K562 (cell line): ENCODE measurements at regions not wholly inside any gene's neighbourhood (a gene's known extent, or its start where the extent isn't known, plus 50 kb on each side); places are given as distances from the start of the nearest gene placed in this dataset.

Experiments used
- ATAC-seq: fragments of 200-7000 bp; cut with Tn5 transposase; 3 replicates; pipeline ENCODE4 v1.9.1; 2020; ENCODE audit warnings: moderate library complexity
- BruUV-seq: library from RNA; stranded (reverse); fragments of 400-500 nt; replicated peaks from 2 replicates; lab custom pipeline; 2021; lab: Mats Ljungman, UMichigan
- CTCF ChIA-PET: fragments of 300-600 bp; formaldehyde crosslinking; extraction: SDS; loops from one replicate; lab custom pipeline; 2021; ENCODE audit warnings: low intra/inter-chr PET ratio; lab: Yijun Ruan, JAX
- POLR2A ChIA-PET: fragments of 300-600, 350-650 bp; sonication (Branson Sonifier 250); formaldehyde crosslinking; extraction: SDS; loops from one replicate; lab custom pipeline; 2021; ENCODE audit warnings: antibody characterized with exemption, inconsistent platforms; lab: Yijun Ruan, JAX
- DNase-seq, 4 experiments: peaks; one replicate each; pipeline versions ENCODE4 v3.0.0 to v3.0.0-alpha.2; 2011 to 2018; ENCODE audit warnings: low spot score in 3 of 4, mixed read lengths in 3 of 4; ENCODE audit errors: extremely low read depth in 1 of 4
- FAIRE-seq: peaks from 2 replicates; lab custom pipeline; 2011; peaks lifted over from hg19 to GRCh38; lab: Jason Lieb, UNC
- H2AFZ ChIP-seq: 2 replicates; pipeline ENCODE4 v1.6.0; 2011; ENCODE audit warnings: low read depth, low read length, control low read depth, inconsistent platforms
- H3K27ac ChIP-seq: fragments of 200-600 bp; 3 replicates; pipeline ENCODE4 v1.8.0; 2011; ENCODE audit warnings: low read depth, mild to moderate bottlenecking, control low read depth, inconsistent platforms, low read length, moderate library complexity, mixed read lengths; ENCODE audit errors: extremely low read depth
- H3K27me3 ChIP-seq, 2 experiments: fragments of 300-600 bp in 1 of 2; 2 replicates in 1 of 2; 3 replicates in 1 of 2; pipeline versions ENCODE4 v1.6.0 to v1.8.0; 2011; ENCODE audit warnings: inconsistent platforms in 2 of 2, low read length in 2 of 2, mild to moderate bottlenecking in 1 of 2, mixed read lengths in 1 of 2, moderate library complexity in 1 of 2; ENCODE audit not compliant: control insufficient read depth in 2 of 2, insufficient read depth in 2 of 2
- H3K36me3 ChIP-seq: fragments of 300-600 bp; 3 replicates; pipeline ENCODE4 v1.8.0; 2011; ENCODE audit warnings: mild to moderate bottlenecking, low read length, inconsistent platforms; ENCODE audit not compliant: control insufficient read depth, insufficient read depth
- H3K4me1 ChIP-seq, 2 experiments: fragments of 200-600 bp in 1 of 2; replicated peaks in 1 of 2; 2 replicates in 1 of 2; 3 replicates in 1 of 2; pipeline versions ENCODE4 v1.5.1 to v1.8.0; 2011; ENCODE audit warnings: inconsistent platforms in 2 of 2, low read length in 2 of 2, mild to moderate bottlenecking in 1 of 2, mixed read lengths in 1 of 2, moderate library complexity in 1 of 2; ENCODE audit not compliant: control insufficient read depth in 2 of 2, insufficient read depth in 2 of 2
- H3K4me2 ChIP-seq: 2 replicates; pipeline ENCODE4 v1.6.1; 2011; ENCODE audit warnings: low read length, control low read depth, inconsistent platforms, mixed read lengths; ENCODE audit not compliant: insufficient read depth
- H3K4me3 ChIP-seq: fragments of 200-600 bp; sonication (generic), shearing (Covaris generic); 2 replicates; pipeline ENCODE4 v1.5.1; 2016; ENCODE audit warnings: control low read depth, inconsistent platforms
- H3K79me2 ChIP-seq: fragments of 200-600 bp; 3 replicates; pipeline ENCODE4 v1.8.0; 2011; ENCODE audit warnings: low read length, inconsistent platforms; ENCODE audit not compliant: control insufficient read depth, insufficient read depth
- H3K9ac ChIP-seq, 2 experiments: 2 replicates each; pipeline versions ENCODE4 v1.6.0 to v1.6.1; 2011; ENCODE audit warnings: low read depth in 2 of 2, low read length in 2 of 2, control low read depth in 1 of 2, inconsistent platforms in 1 of 2, mild to moderate bottlenecking in 1 of 2, mixed read lengths in 1 of 2; ENCODE audit not compliant: insufficient read depth in 1 of 2
- H3K9me1 ChIP-seq: one replicate; pipeline ENCODE4 v1.6.0; 2011; ENCODE audit warnings: inconsistent platforms, mild to moderate bottlenecking, low read length, moderate library complexity; ENCODE audit not compliant: control insufficient read depth, insufficient read depth
- H3K9me3 ChIP-seq: replicated peaks from 2 replicates; pipeline ENCODE4 v1.5.1; 2011; ENCODE audit warnings: low read depth, low read length, inconsistent platforms; ENCODE audit not compliant: control insufficient read depth, insufficient read depth
- H4K20me1 ChIP-seq: replicated peaks from 2 replicates; pipeline ENCODE4 v1.6.1; 2011; ENCODE audit warnings: low read length, inconsistent platforms, mixed read lengths; ENCODE audit not compliant: control insufficient read depth, insufficient read depth
- CBX3 ChIP-seq, 2 experiments: IDR thresholded peaks; 1 replicate in 1 of 2; 2 replicates in 1 of 2; pipeline ENCODE4 v1.6.1; 2012; ENCODE audit warnings: inconsistent platforms in 2 of 2, low read length in 2 of 2, borderline replicate concordance in 1 of 2, control low read depth in 1 of 2
- ELF2 ChIP-seq: fragments of 250-450 bp; sonication (Bioruptor Pico); IDR thresholded peaks from 2 replicates; pipeline ENCODE4 v1.5.0; 2021; ENCODE audit warnings: mild to moderate bottlenecking
- FOXP4 ChIP-seq: sonication (generic); formaldehyde crosslinking; IDR thresholded peaks from 2 replicates; pipeline ENCODE4 v1.8.0; 2022; ENCODE audit warnings: mild to moderate bottlenecking, missing genetic modification reagents, borderline replicate concordance
- GABPB1 ChIP-seq: sonication (generic); formaldehyde crosslinking; IDR thresholded peaks from 2 replicates; pipeline ENCODE4 v1.8.0; 2022; ENCODE audit warnings: mild to moderate bottlenecking, missing genetic modification reagents
- HNRNPLL ChIP-seq: fragments of 200-400 bp; formaldehyde crosslinking; IDR thresholded peaks from 2 replicates; pipeline ENCODE4 v1.6.1; 2017; ENCODE audit warnings: low read length, low read depth, mild to moderate bottlenecking; ENCODE audit not compliant: poor library complexity, severe bottlenecking
- HSF4 ChIP-seq: fragments of 250-450 bp; sonication (Bioruptor Pico); IDR thresholded peaks from 2 replicates; pipeline ENCODE4 v2.1.2; 2022; ENCODE audit warnings: mild to moderate bottlenecking, moderate library complexity, borderline replicate concordance
- KAT7 ChIP-seq: sonication (generic); formaldehyde crosslinking; IDR thresholded peaks from 2 replicates; pipeline ENCODE4 v1.8.0; 2022; ENCODE audit warnings: missing genetic modification reagents, mild to moderate bottlenecking, borderline replicate concordance
- NFIC ChIP-seq: fragments of 450-650 bp; IDR thresholded peaks from 2 replicates; pipeline ENCODE4 v1.6.1; 2017; ENCODE audit warnings: mild to moderate bottlenecking, inconsistent platforms
- NFIX ChIP-seq: fragments of 250-450 bp; sonication (Bioruptor Pico); IDR thresholded peaks from 2 replicates; pipeline ENCODE4 v1.4.0; 2020; ENCODE audit warnings: low read depth, mild to moderate bottlenecking, moderate library complexity
- NR1H2 ChIP-seq: sonication (generic); formaldehyde crosslinking; IDR thresholded peaks from 2 replicates; pipeline ENCODE4 v1.4.0; 2020; ENCODE audit warnings: mild to moderate bottlenecking, missing genetic modification reagents
- XRCC4 ChIP-seq: IDR thresholded peaks from one replicate; pipeline ENCODE4 v1.6.1; 2011; ENCODE audit not compliant: insufficient read depth, insufficient read length; ENCODE audit errors: extremely low read depth
- ZNF165 ChIP-seq: fragments of 250-450 bp; sonication (Bioruptor Pico); IDR thresholded peaks from 2 replicates; pipeline ENCODE4 v1.4.0; 2020; ENCODE audit warnings: borderline replicate concordance
- ZNF655 ChIP-seq: fragments of 250-450 bp; sonication (Bioruptor Pico); IDR thresholded peaks from 2 replicates; pipeline ENCODE4 v1.5.0; 2021
- WGBS: fragments of 100-300 bp; shearing (Covaris generic); methylation state at CpG from one replicate; pipeline ENCODE4 v1.1.6; 2016; ENCODE audit warnings: low coverage, mixed read lengths; ENCODE audit not compliant: insufficient coverage; ENCODE audit errors: missing lambda C conversion rate; 5-methylcytosine and 5-hydroxymethylcytosine counted together
- in situ Hi-C: fragments of 300-500 bp; cut with MboI; formaldehyde crosslinking; loops from 4 replicates; pipeline ENCODE4 v1.15.0; 2018; ENCODE audit warnings: inconsistent platforms, mixed read lengths
- intact Hi-C: fragments of 100-400 bp; cut with micrococcal nuclease; formaldehyde crosslinking; loops from 2 replicates; pipeline ENCODE4 v1.14.2; 2022

DNA sequence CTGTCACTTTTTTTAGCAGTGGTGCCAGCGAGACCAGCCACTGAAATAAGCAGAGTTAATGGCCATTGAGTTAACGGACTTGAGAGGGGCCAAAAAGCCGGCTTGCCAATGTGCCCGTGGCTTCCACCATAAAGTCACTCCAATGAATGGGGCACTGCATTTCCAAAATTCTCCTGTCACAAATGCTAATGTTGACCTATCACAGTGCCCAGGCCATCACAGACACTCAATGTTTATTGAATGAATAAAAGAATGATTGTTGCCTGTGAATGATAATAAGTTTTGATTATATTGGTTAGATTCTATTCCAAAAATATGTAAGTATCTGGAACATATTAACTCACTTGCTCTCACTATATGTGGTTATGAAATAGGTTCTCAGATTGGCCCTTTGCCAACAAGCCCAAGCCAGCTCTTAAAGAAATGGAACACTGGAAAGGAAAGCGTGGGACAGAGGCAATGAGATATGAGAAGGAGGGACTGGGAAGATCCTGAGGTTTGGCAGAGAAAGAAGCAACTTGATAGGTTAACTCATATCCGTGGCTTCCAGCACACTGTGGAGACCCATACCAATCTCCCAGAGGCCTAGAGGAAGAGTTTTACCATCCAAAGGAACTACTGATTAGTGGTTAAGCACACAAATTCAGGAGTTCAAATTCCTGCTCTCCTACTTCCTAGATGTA, 108.7 kb downstream of the BTG1 start:
- Histone ChIP-seq H3K4me1 (peaks cover 3 to 11% of the 10 kb centered on the region in 2 experiments; a peak in 4 of 5 replicates), H3K27me3 (no peaks in the 10 kb centered on the region), H3K36me3 (no peaks in the 10 kb centered on the region; the same call in 2 of the 3 replicates), H3K9me3 (no peaks in the 10 kb centered on the region), H3K9me1 (no peaks in the 10 kb centered on the region), H3K27ac (no peak overlapping the region), H4K20me1 (no peaks in the 10 kb centered on the region), H3K4me3 (no peak overlapping the region), H2AFZ (peak overlapping the region; percentile 66), H3K9ac (no peak overlapping the region), H3K4me2 (no peak overlapping the region), H3K79me2 (no peaks in the 10 kb centered on the region)
- POLR2A ChIA-PET, result no interaction called here
- WGBS, result 60% methylated on average over 6 of the region's 6 CpGs
- BruUV-seq, result no TSS peak
- DNase-seq (peak in 1 of 4 experiments; percentile 24), FAIRE-seq (no peak), ATAC-seq (no peak; the same call in 2 of the 3 replicates)
- CTCF ChIA-PET, result no interaction called here
- TF ChIP-seq KAT7 (CRISPR knock-in tag), result no peak
- TF ChIP-seq FOXP4 (CRISPR knock-in tag), result no peak
- TF ChIP-seq HNRNPLL, result no peak
- TF ChIP-seq HSF4 (CRISPR knock-in tag), result no peak
- no peak for TF ChIP-seq NR1H2 (CRISPR knock-in tag)
- TF ChIP-seq ELF2 (CRISPR knock-in tag), result no peak
- TF ChIP-seq CBX3 (IDR thresholded peaks at IDR 0.05; ENCODE audit: borderline replicate concordance in 1 of 2, low read length in 2 of 2), result no peak
- peak; percentile 94 for TF ChIP-seq NFIC
- TF ChIP-seq GABPB1 (CRISPR knock-in tag), result no peak
- TF ChIP-seq XRCC4, result no peak
- no peak for TF ChIP-seq ZNF655
- peak; percentile 67 for TF ChIP-seq NFIX
- no peak for TF ChIP-seq ZNF165 (CRISPR knock-in tag)
- in situ Hi-C loops (no loop called here), intact Hi-C loops (no loop called here)
